HepG2 (cell line): ENCODE measurements at regions not wholly inside any gene's neighbourhood (a gene's known extent, or its start where the extent isn't known, plus 50 kb on each side); places are given as distances from the start of the nearest gene placed in this dataset.

Experiments
- ATAC-seq: fragments of 200-7000 bp; cut with Tn5 transposase; 3 replicates; pipeline ENCODE4 v1.9.1; 2020; ENCODE audit warnings: mild to moderate bottlenecking, moderate library complexity
- BruUV-seq: library from RNA; stranded (reverse); fragments of 400-500 nt; replicated peaks from 2 replicates; lab custom pipeline; 2021; lab: Mats Ljungman, UMichigan
- CTCF ChIA-PET: fragments of 300-600 bp; formaldehyde crosslinking; extraction: SDS; loops from one replicate; lab custom pipeline; 2021; ENCODE audit warnings: low total read pairs, inconsistent platforms, low intra/inter-chr PET ratio; lab: Yijun Ruan, JAX
- POLR2A ChIA-PET: fragments of 350-600 bp; sonication (Branson Sonifier 250); formaldehyde crosslinking; loops from one replicate; lab custom pipeline; 2020; ENCODE audit warnings: antibody characterized with exemption, inconsistent platforms; lab: Yijun Ruan, JAX
- DNase-seq: peaks from one replicate; pipeline ENCODE4 v3.0.0-alpha.2; 2015; ENCODE audit warnings: low spot score
- FAIRE-seq: peaks from 3 replicates; lab custom pipeline; 2011; peaks lifted over from hg19 to GRCh38; lab: Jason Lieb, UNC
- H2AFZ ChIP-seq: one replicate; pipeline ENCODE4 v1.6.1; 2011; ENCODE audit warnings: low read length, inconsistent platforms
- H3K27ac ChIP-seq: fragments of 300-600 bp; 3 replicates; pipeline ENCODE4 v1.8.0; 2011; ENCODE audit warnings: mixed run types, mild to moderate bottlenecking, mixed read lengths, low read length, inconsistent platforms; ENCODE audit not compliant: insufficient read depth; ENCODE audit errors: extremely low read length
- H3K27me3 ChIP-seq, 2 experiments: fragments of 200-600 bp in 1 of 2; 2 replicates in 1 of 2; 3 replicates in 1 of 2; pipeline versions ENCODE4 v1.6.0 to v1.8.0; 2011; ENCODE audit warnings: low read length in 2 of 2, mild to moderate bottlenecking in 2 of 2, moderate library complexity in 2 of 2, inconsistent platforms in 1 of 2; ENCODE audit not compliant: insufficient read depth in 2 of 2, control insufficient read depth in 1 of 2
- H3K36me3 ChIP-seq, 2 experiments: fragments of 200-600 bp in 1 of 2; replicated peaks in 1 of 2; 2 replicates in 1 of 2; 3 replicates in 1 of 2; pipeline versions ENCODE4 v1.5.1 to v1.8.0; 2011; ENCODE audit warnings: low read length in 2 of 2, inconsistent platforms in 1 of 2; ENCODE audit not compliant: insufficient read depth in 2 of 2, control insufficient read depth in 1 of 2
- H3K4me1 ChIP-seq: 2 replicates; pipeline ENCODE4 v1.5.1; 2012; ENCODE audit warnings: low read length, inconsistent platforms; ENCODE audit not compliant: insufficient read depth
- H3K4me2 ChIP-seq: 2 replicates; pipeline ENCODE4 v1.6.0; 2011; ENCODE audit warnings: low read depth, low read length, inconsistent platforms
- H3K4me3 ChIP-seq, 3 experiments: fragments of 200-600 bp in 1 of 3; sonication (generic), shearing (Covaris generic) in 1 of 3; replicated peaks in 1 of 3; 2 replicates each; pipeline ENCODE4 v1.5.1; 2011 to 2016; ENCODE audit warnings: low read length in 3 of 3, inconsistent platforms in 2 of 3, low read depth in 2 of 3, mild to moderate bottlenecking in 2 of 3, control low read depth in 1 of 3, mixed read lengths in 1 of 3; ENCODE audit not compliant: insufficient read depth in 1 of 3
- H3K79me2 ChIP-seq: one replicate; pipeline ENCODE4 v1.6.1; 2011; ENCODE audit warnings: low read length, inconsistent platforms; ENCODE audit not compliant: insufficient read depth
- H3K9ac ChIP-seq: 2 replicates; pipeline ENCODE4 v1.6.0; 2011; ENCODE audit warnings: mild to moderate bottlenecking, low read depth, low read length, inconsistent platforms; ENCODE audit not compliant: insufficient read depth
- H3K9me3 ChIP-seq: 2 replicates; pipeline ENCODE4 v1.5.1; 2012; ENCODE audit warnings: mild to moderate bottlenecking, low read length
- H4K20me1 ChIP-seq: 2 replicates; pipeline ENCODE4 v1.6.0; 2011; ENCODE audit warnings: inconsistent platforms, mild to moderate bottlenecking, low read length, moderate library complexity; ENCODE audit not compliant: insufficient read depth
- BCLAF1 ChIP-seq: fragments of 450-650 bp; IDR thresholded peaks from 2 replicates; pipeline ENCODE4 v1.6.1; 2017; ENCODE audit warnings: mild to moderate bottlenecking
- EZH2 ChIP-seq: conservative IDR thresholded peaks from 2 replicates; pipeline ENCODE4 v1.6.1; 2012; ENCODE audit warnings: mild to moderate bottlenecking, low read depth, low read length, moderate library complexity
- NFIC ChIP-seq: IDR thresholded peaks from 2 replicates; pipeline ENCODE4 v1.6.1; 2012; ENCODE audit warnings: mild to moderate bottlenecking, low read length, inconsistent platforms
- TRAFD1 ChIP-seq: sonication (generic); formaldehyde crosslinking; IDR thresholded peaks from 2 replicates; pipeline ENCODE4 v1.5.1; 2020; ENCODE audit warnings: missing genetic modification reagents, mild to moderate bottlenecking, borderline replicate concordance
- ZNF17 ChIP-seq: sonication (generic); formaldehyde crosslinking; IDR thresholded peaks from 2 replicates; pipeline ENCODE4 v1.5.0; 2020; ENCODE audit warnings: mild to moderate bottlenecking, missing genetic modification reagents
- ZNF234 ChIP-seq: sonication (generic); formaldehyde crosslinking; conservative IDR thresholded peaks from 2 replicates; pipeline ENCODE4 v1.5.1; 2020; ENCODE audit warnings: mild to moderate bottlenecking, missing genetic modification reagents
- ZNF30 ChIP-seq: sonication (generic); formaldehyde crosslinking; IDR thresholded peaks from 2 replicates; pipeline ENCODE4 v1.5.0; 2020; ENCODE audit warnings: mild to moderate bottlenecking, missing genetic modification reagents
- ZNF558 ChIP-seq: sonication (generic); formaldehyde crosslinking; IDR thresholded peaks from 2 replicates; pipeline ENCODE4 v1.9.0; 2022; ENCODE audit warnings: mild to moderate bottlenecking, missing genetic modification reagents, borderline replicate concordance
- ZNF703 ChIP-seq: sonication (generic); formaldehyde crosslinking; IDR thresholded peaks from 2 replicates; pipeline ENCODE4 v1.5.1; 2020; ENCODE audit warnings: missing genetic modification reagents, mild to moderate bottlenecking, moderate library complexity, borderline replicate concordance
- WGBS: methylation state at CpG from one replicate; pipeline ENCODE4 v1.1.6; 2017; ENCODE audit warnings: low lambda C conversion rate; 5-methylcytosine and 5-hydroxymethylcytosine counted together
- in situ Hi-C: cut with HindIII; loops from 2 replicates; pipeline ENCODE4 v1.10.0; 2017; ENCODE audit warnings: low pct_unique_long_range_greater_than_20kb; ENCODE audit not compliant: extremely low pct_ligation_motif_present
- intact Hi-C: fragments of 100-400 bp; cut with micrococcal nuclease; formaldehyde crosslinking; loops from one replicate; pipeline ENCODE4 v1.10.0; 2022; ENCODE audit not compliant: unreplicated experiment

- H3K4me2 ChIP-seq, result no peak overlapping the region
- H3K79me2 ChIP-seq, result no peaks in the 10 kb centered on the region
- no TSS peak for BruUV-seq
- no peak overlapping the region for H3K4me3 ChIP-seq
- intact Hi-C loops (no loop called here), in situ Hi-C loops (no loop called here)
- H3K9me3 ChIP-seq, result no peaks in the 10 kb centered on the region
- H3K4me1 ChIP-seq, result peaks cover 56% of the 10 kb centered on the region
- ATAC-seq, result no peak
- POLR2A ChIA-PET, result interaction anchor here (1.1 kb wide), 1 partner anchor 20 kb away, joined by 3 read pairs; no protein-coding TSS in a partner anchor
- no peak for TF ChIP-seq EZH2
- TF ChIP-seq NFIC, result no peak
- no peak for TF ChIP-seq ZNF558 (CRISPR knock-in tag)
- TF ChIP-seq TRAFD1, result no peak
- no peak for TF ChIP-seq ZNF30
- TF ChIP-seq ZNF17 (CRISPR knock-in tag), result no peak
- TF ChIP-seq BCLAF1, result no peak
- TF ChIP-seq ZNF703 (CRISPR knock-in tag), result no peak
- TF ChIP-seq ZNF234 (CRISPR knock-in tag), result no peak
- TF ChIP-seq, all 625 proteins: peak for 0
- CTCF ChIA-PET, result no interaction called here
- H2AFZ ChIP-seq, result no peak overlapping the region
- peak overlapping the region; percentile 85 for H3K27ac ChIP-seq
- H3K27me3 ChIP-seq, result no peaks in the 10 kb centered on the region
- FAIRE-seq (no peak), DNase-seq (no peak)
- H3K36me3 ChIP-seq, result no peaks in the 10 kb centered on the region
- H4K20me1 ChIP-seq, result no peaks in the 10 kb centered on the region
- H3K9ac ChIP-seq, result no peak overlapping the region
- WGBS, result 97% methylated on average over 2 of the region's 2 CpGs
These were observed 961.9 kb downstream of the CDH11 start for GRCh38 chr16:64159976-64160375.
